Naive thymus-derived CD4-positive, alpha-beta T cell (primary cell): ENCODE measurements at regions not wholly inside any gene's neighbourhood (a gene's known extent, or its start where the extent isn't known, plus 50 kb on each side); places are given as distances from the start of the nearest gene placed in this dataset.
"Not testable (repeated sequence)": the region's sequence is repeated elsewhere in the genome, so short reads cannot be mapped to it uniquely, and the experiment has no call there.

Experiments
- ATAC-seq: fragments of 150-1000 bp; cut with Tn5 transposase; 2 replicates; pipeline ENCODE4 v1.10.0; 2021; ENCODE audit warnings: mild to moderate bottlenecking, moderate library complexity
- CTCF ChIA-PET: fragments of 350-600 bp; sonication (Branson Sonifier 250); formaldehyde crosslinking; loops from one replicate; lab custom pipeline; 2021; ENCODE audit warnings: antibody characterized with exemption; lab: Charles Lee
- POLR2A ChIA-PET: fragments of 350-600 bp; sonication (Branson Sonifier 250); formaldehyde crosslinking; loops from one replicate; lab custom pipeline; 2021; ENCODE audit warnings: antibody characterized with exemption, inconsistent platforms; lab: Charles Lee
- DNase-seq, 9 donors: peaks; one replicate each; pipeline versions ENCODE4 v3.0.0 to v3.0.0-alpha.2; 2020 to 2022; ENCODE audit warnings: mixed read lengths in 1 of 9
- H3K27ac ChIP-seq: one replicate; pipeline ENCODE4 v1.7.0; 2013; ENCODE audit warnings: mild to moderate bottlenecking, low read depth, low read length, moderate library complexity
- H3K27me3 ChIP-seq, 2 donors: one replicate each; pipeline ENCODE4 v1.7.0; 2013; ENCODE audit warnings: low read length in 2 of 2, mild to moderate bottlenecking in 2 of 2, moderate library complexity in 2 of 2; ENCODE audit not compliant: control insufficient read depth in 2 of 2, insufficient read depth in 2 of 2
- H3K36me3 ChIP-seq, 3 experiments: 1 replicate in 2 of 3; 2 replicates in 1 of 3; pipeline ENCODE4 v1.7.0; 2013; ENCODE audit warnings: low read length in 3 of 3, mild to moderate bottlenecking in 3 of 3, moderate library complexity in 1 of 3; ENCODE audit not compliant: insufficient read depth in 3 of 3, control insufficient read depth in 2 of 3
- H3K4me1 ChIP-seq, 2 donors: one replicate each; pipeline ENCODE4 v1.7.0; 2013; ENCODE audit warnings: low read length in 2 of 2, mild to moderate bottlenecking in 2 of 2, moderate library complexity in 1 of 2; ENCODE audit not compliant: control insufficient read depth in 2 of 2, insufficient read depth in 2 of 2
- H3K4me3 ChIP-seq: 2 replicates; pipeline ENCODE4 v1.7.0; 2013; ENCODE audit warnings: mild to moderate bottlenecking, low read length
- H3K9me3 ChIP-seq, 3 experiments: 1 replicate in 2 of 3; 2 replicates in 1 of 3; pipeline ENCODE4 v1.7.0; 2013; ENCODE audit warnings: low read length in 3 of 3; ENCODE audit not compliant: control insufficient read depth in 2 of 3
- H3K27ac Mint-ChIP-seq, 9 donors: one replicate each; pipeline ENCODE4 v1.8.0; 2020 to 2022; ENCODE audit warnings: mixed read lengths in 9 of 9, mild to moderate bottlenecking in 8 of 9, moderate library complexity in 5 of 9, inconsistent platforms in 2 of 9
- H3K27me3 Mint-ChIP-seq, 5 donors: one replicate each; pipeline ENCODE4 v1.8.0; 2021 to 2022; ENCODE audit warnings: mixed read lengths in 5 of 5, mild to moderate bottlenecking in 1 of 5
- H3K36me3 Mint-ChIP-seq, 5 donors: one replicate each; pipeline ENCODE4 v1.8.0; 2020 to 2022; ENCODE audit warnings: mixed read lengths in 5 of 5, mild to moderate bottlenecking in 3 of 5, inconsistent platforms in 1 of 5
- H3K4me1 Mint-ChIP-seq, 7 donors: one replicate each; pipeline ENCODE4 v1.8.0; 2020 to 2022; ENCODE audit warnings: mixed read lengths in 7 of 7, mild to moderate bottlenecking in 3 of 7, inconsistent platforms in 1 of 7
- H3K4me3 Mint-ChIP-seq, 10 donors: one replicate each; pipeline ENCODE4 v1.8.0; 2020 to 2022; ENCODE audit warnings: mild to moderate bottlenecking in 10 of 10, mixed read lengths in 10 of 10, moderate library complexity in 6 of 10, inconsistent platforms in 2 of 10
- H3K9me3 Mint-ChIP-seq, 11 donors: one replicate each; pipeline ENCODE4 v1.8.0; 2020 to 2022; ENCODE audit warnings: mixed read lengths in 11 of 11, mild to moderate bottlenecking in 4 of 11, inconsistent platforms in 1 of 11, moderate library complexity in 1 of 11
- intact Hi-C, 2 donors: fragments of 100-400 bp; cut with micrococcal nuclease; formaldehyde crosslinking; loops; one replicate each; pipeline ENCODE4 v1.15.1; 2023

GRCh38 chr2:32874931-32875330 lies 71.8 kb upstream of the LTBP1 start:
- ChIA-PET POLR2A (no interaction called here), CTCF (no interaction called here)
- Histone ChIP-seq H3K4me1 (no peaks in the 10 kb centered on the region), H3K4me3 (no peak overlapping the region), H3K27me3 (no peaks in the 10 kb centered on the region), H3K9me3 (no peaks in the 10 kb centered on the region), H3K27ac (no peak overlapping the region), H3K36me3 (no peaks in the 10 kb centered on the region)
- ATAC-seq = no peak
- intact Hi-C loops = no loop called here
- H3K27me3 Mint-ChIP-seq = peaks cover 0 to 6% (median 4%) of the 10 kb centered on the region in 5 donors
- H3K9me3 Mint-ChIP-seq = peaks cover 0 to 3% (median 0%) of the 10 kb centered on the region in 11 donors
- no peaks in the 10 kb centered on the region for H3K4me1 Mint-ChIP-seq
- H3K36me3 Mint-ChIP-seq = no peaks in the 10 kb centered on the region
- DNase-seq = no peak
- no peak overlapping the region for H3K4me3 Mint-ChIP-seq
- no peak overlapping the region for H3K27ac Mint-ChIP-seq

DNA sequence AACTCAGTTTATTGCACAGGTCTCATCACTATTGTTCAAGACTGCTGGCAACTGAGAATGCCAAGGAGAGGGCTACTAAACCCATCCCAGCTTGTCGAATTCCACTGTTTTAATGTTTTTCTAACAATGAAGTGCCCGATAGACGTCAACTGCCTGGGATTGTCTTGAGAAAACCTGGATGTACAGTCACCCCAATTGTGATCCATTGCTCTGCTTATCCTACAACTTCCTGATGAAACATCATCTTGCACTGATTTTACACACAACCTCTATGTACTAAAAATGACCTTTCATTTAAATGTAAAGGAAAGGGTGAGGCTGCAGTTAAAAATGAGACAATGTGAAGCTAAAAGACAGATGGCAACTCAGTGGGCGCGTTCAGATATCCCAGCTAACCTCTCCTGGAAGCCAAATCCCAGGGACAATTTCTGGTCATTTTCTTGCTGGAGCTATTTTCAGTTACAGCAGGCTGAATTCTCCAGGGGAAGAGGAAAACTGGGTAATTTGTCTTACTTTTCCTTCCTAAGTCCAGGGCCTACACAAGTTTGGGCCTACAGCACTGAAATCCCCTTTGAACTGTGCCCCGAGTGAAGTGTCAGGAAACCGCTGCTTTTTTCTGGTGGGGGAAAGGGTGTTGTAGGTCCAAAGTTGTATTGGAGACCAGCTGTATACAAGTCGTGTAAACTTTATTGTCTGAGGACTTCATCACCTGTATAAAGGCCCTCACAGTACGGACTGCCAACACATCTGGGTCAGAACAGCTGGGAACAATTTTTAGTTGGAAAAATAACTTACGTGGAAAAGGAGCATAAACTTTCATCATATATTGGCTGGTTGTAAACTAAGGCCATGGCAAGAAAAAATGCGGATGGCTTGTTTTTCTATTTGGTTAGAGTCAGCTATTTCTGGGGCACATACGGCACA lies 68.9 kb upstream of the LTBP1 start:
- Histone ChIP-seq H3K27me3 (no peaks in the 10 kb centered on the region), H3K36me3 (no peaks in the 10 kb centered on the region), H3K27ac (no peak overlapping the region), H3K4me1 (no peaks in the 10 kb centered on the region), H3K9me3 (no peaks in the 10 kb centered on the region), H3K4me3 (no peak overlapping the region)
- H3K4me3 Mint-ChIP-seq = no peak overlapping the region
- intact Hi-C loops = no loop called here
- ChIA-PET POLR2A (no interaction called here), CTCF (no interaction called here)
- no peaks in the 10 kb centered on the region for H3K4me1 Mint-ChIP-seq
- H3K9me3 Mint-ChIP-seq = no peaks in the 10 kb centered on the region
- H3K27me3 Mint-ChIP-seq = peaks cover 0 to 6% (median 0%) of the 10 kb centered on the region in 5 donors
- no peak for ATAC-seq
- H3K36me3 Mint-ChIP-seq = no peaks in the 10 kb centered on the region
- H3K27ac Mint-ChIP-seq = no peak overlapping the region
- DNase-seq = no peak

GRCh38 chr2:32879943-32880342 lies 66.8 kb upstream of the LTBP1 start:
- not testable (repeated sequence) for H3K27ac Mint-ChIP-seq

DNA sequence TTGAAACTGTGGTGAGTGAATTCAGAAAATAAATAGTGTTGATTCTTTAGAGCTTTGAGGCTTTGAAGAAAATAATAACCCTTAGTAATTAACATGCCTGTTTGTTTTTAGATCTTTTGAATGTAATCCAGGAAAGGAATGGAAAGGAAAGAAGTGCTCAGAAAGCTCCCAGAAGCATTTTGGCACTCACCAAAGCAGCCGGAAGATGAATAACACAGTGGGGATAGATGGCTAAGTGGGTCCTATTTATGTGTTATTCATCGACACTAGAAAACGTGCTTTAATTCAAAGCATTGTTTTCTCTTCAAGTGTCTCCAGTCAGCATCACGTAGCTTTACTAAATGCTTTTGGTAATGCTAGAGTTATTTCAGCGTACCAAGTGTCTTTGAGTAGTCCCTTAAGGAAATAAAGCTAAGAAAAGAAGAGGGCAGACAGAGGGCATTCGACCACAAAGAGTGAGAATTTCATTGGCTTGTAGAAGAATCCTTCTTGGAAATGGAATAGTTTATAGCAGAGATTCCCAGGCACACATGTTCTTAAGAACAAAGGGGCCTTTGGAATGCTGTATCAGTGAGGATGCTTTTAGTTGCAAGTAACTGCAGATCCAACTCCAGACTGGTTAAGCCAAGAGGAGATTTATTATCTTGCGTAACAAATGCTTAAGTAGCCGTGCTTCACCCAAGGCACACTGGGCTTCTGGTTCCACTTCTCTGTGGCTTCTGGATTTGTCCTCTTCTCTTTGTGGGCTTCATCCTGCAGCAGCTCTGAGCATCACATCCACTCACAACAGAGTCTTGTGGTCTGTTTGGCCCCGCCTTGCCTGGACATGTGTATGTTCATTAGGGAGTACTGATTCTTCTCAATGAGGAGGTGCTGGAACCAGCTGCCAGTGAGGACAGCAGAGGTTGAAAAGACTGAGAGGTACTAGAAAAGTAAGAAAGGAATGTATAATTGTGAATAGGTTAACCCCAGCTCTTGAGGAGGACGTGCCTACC lies 63.6 kb upstream of the LTBP1 start:
- H3K36me3 Mint-ChIP-seq = no peaks in the 10 kb centered on the region
- no peak overlapping the region for H3K4me3 Mint-ChIP-seq
- ATAC-seq (no peak), DNase-seq (no peak)
- H3K9me3 Mint-ChIP-seq = peaks cover 0 to 13% (median 3%) of the 10 kb centered on the region in 11 donors
- Histone ChIP-seq H3K9me3 (no peaks in the 10 kb centered on the region), H3K36me3 (no peaks in the 10 kb centered on the region), H3K27ac (no peak overlapping the region), H3K4me3 (no peak overlapping the region), H3K27me3 (no peaks in the 10 kb centered on the region), H3K4me1 (no peaks in the 10 kb centered on the region)
- H3K27me3 Mint-ChIP-seq = peaks cover 0 to 8% (median 4%) of the 10 kb centered on the region in 5 donors
- CTCF ChIA-PET = interaction anchor here (0.6 kb wide), 1 partner anchor 754 kb away, joined by 3 read pairs; no protein-coding TSS in a partner anchor
- POLR2A ChIA-PET = no interaction called here
- no peak overlapping the region for H3K27ac Mint-ChIP-seq
- intact Hi-C loops = no loop called here
- H3K4me1 Mint-ChIP-seq = no peaks in the 10 kb centered on the region

More at GRCh38 chr2:32879943-32880342, 66.8 kb upstream of the LTBP1 start:
- H3K4me1 Mint-ChIP-seq, H3K9me3 ChIP-seq, intact Hi-C loops, H3K4me1 ChIP-seq, H3K4me3 ChIP-seq, ATAC-seq, H3K27me3 Mint-ChIP-seq, H3K4me3 Mint-ChIP-seq, H3K27me3 ChIP-seq, POLR2A ChIA-PET, DNase-seq, H3K9me3 Mint-ChIP-seq, H3K36me3 Mint-ChIP-seq, CTCF ChIA-PET, H3K27ac ChIP-seq, H3K36me3 ChIP-seq: not testable (repeated sequence)

GRCh38 chr2:32884346-32884745 lies 62.4 kb upstream of the LTBP1 start:
- H3K9me3 Mint-ChIP-seq = peaks cover 0 to 20% (median 3%) of the 10 kb centered on the region in 11 donors
- H3K36me3 Mint-ChIP-seq = no peaks in the 10 kb centered on the region

GRCh38 chr2:32886397-32887055 lies 60.2 kb upstream of the LTBP1 start:
- Mint-ChIP-seq H3K9me3 (peaks cover 0 to 25% (median 6%) of the 10 kb centered on the region in 11 donors), H3K27me3 (peaks cover 0 to 11% (median 4%) of the 10 kb centered on the region in 5 donors)
- CTCF ChIA-PET, H3K27me3 ChIP-seq, intact Hi-C loops, H3K4me1 Mint-ChIP-seq, H3K4me3 Mint-ChIP-seq, POLR2A ChIA-PET, H3K36me3 ChIP-seq, H3K36me3 Mint-ChIP-seq, H3K27ac Mint-ChIP-seq, DNase-seq, H3K9me3 ChIP-seq, H3K4me1 ChIP-seq, H3K4me3 ChIP-seq, H3K27ac ChIP-seq, ATAC-seq: not testable (repeated sequence)

More at GRCh38 chr2:32884346-32884745, 62.4 kb upstream of the LTBP1 start:
- intact Hi-C loops = no loop called here
- no peak for DNase-seq
- no peaks in the 10 kb centered on the region for H3K36me3 ChIP-seq
- POLR2A ChIA-PET = no interaction called here
- H3K27me3 ChIP-seq = no peaks in the 10 kb centered on the region
- Mint-ChIP-seq H3K4me1 (no peaks in the 10 kb centered on the region), H3K27ac (no peak overlapping the region), H3K27me3 (peaks cover 0 to 8% (median 4%) of the 10 kb centered on the region in 5 donors), H3K4me3 (no peak overlapping the region)
- H3K4me1 ChIP-seq = no peaks in the 10 kb centered on the region
- H3K27ac ChIP-seq = no peak overlapping the region
- H3K9me3 ChIP-seq = no peaks in the 10 kb centered on the region
- no peak overlapping the region for H3K4me3 ChIP-seq
- CTCF ChIA-PET = no interaction called here
- no peak for ATAC-seq
